ENCODE measurements at regions not wholly inside any gene's neighbourhood (a gene's known extent, or its start where the extent isn't known, plus 50 kb on each side); places are given as distances from the start of the nearest gene placed in this dataset.

DNA sequence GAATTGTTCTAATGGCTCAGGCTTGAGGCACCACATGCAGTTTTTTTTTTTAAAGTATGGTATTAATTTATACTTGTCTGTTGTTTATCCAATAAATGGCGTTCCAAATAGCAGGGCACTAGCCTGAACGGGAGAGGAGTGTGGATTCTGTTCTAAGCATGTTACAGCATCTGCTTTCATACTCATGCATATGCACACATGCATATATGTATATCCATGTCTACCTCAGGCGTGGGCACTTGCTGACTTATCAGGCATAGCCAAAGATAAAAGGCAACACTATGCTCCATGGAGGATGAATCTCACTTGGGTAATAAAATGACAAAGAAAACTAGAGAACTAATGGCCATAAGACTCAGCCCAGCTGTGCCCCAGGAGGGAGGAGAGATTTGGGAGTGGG lies 393.8 kb downstream of the GADD45G start:
- no peak overlapping the region for H3K27ac ChIP-seq (ENCODE audit: low read depth)
- no peaks in the 10 kb centered on the region for H3K9me3 Mint-ChIP-seq
- no peak overlapping the region for H3K4me3 Mint-ChIP-seq
- H2AFZ ChIP-seq = no peak overlapping the region
- no peak overlapping the region for H3K4me3 ChIP-seq
- peaks cover 13% of the 10 kb centered on the region for H3K4me1 ChIP-seq (ENCODE audit: insufficient read depth)
- TF ChIP-seq ZNF331 (CRISPR knock-in tag; IDR thresholded peaks at IDR 0.05; ENCODE audit: low read depth) = no peak
- TF ChIP-seq ZNF114 (CRISPR knock-in tag; IDR thresholded peaks at IDR 0.05) = no peak
- TF ChIP-seq, protein P1, sequence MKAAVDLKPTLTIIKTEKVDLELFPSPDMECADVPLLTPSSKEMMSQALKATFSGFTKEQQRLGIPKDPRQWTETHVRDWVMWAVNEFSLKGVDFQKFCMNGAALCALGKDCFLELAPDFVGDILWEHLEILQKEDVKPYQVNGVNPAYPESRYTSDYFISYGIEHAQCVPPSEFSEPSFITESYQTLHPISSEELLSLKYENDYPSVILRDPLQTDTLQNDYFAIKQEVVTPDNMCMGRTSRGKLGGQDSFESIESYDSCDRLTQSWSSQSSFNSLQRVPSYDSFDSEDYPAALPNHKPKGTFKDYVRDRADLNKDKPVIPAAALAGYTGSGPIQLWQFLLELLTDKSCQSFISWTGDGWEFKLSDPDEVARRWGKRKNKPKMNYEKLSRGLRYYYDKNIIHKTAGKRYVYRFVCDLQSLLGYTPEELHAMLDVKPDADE (IDR thresholded peaks at IDR 0.05) = no peak
- TF ChIP-seq EZH2 (IDR thresholded peaks at IDR 0.05; ENCODE audit: low read depth, unreplicated experiment) = no peak
- TF ChIP-seq EZH2phosphoT487 (IDR thresholded peaks at IDR 0.05; ENCODE audit: unreplicated experiment) = no peak
- TF ChIP-seq POLR2AphosphoS5 (IDR thresholded peaks at IDR 0.05; ENCODE audit: low read depth) = no peak
- TF ChIP-seq, protein P2, sequence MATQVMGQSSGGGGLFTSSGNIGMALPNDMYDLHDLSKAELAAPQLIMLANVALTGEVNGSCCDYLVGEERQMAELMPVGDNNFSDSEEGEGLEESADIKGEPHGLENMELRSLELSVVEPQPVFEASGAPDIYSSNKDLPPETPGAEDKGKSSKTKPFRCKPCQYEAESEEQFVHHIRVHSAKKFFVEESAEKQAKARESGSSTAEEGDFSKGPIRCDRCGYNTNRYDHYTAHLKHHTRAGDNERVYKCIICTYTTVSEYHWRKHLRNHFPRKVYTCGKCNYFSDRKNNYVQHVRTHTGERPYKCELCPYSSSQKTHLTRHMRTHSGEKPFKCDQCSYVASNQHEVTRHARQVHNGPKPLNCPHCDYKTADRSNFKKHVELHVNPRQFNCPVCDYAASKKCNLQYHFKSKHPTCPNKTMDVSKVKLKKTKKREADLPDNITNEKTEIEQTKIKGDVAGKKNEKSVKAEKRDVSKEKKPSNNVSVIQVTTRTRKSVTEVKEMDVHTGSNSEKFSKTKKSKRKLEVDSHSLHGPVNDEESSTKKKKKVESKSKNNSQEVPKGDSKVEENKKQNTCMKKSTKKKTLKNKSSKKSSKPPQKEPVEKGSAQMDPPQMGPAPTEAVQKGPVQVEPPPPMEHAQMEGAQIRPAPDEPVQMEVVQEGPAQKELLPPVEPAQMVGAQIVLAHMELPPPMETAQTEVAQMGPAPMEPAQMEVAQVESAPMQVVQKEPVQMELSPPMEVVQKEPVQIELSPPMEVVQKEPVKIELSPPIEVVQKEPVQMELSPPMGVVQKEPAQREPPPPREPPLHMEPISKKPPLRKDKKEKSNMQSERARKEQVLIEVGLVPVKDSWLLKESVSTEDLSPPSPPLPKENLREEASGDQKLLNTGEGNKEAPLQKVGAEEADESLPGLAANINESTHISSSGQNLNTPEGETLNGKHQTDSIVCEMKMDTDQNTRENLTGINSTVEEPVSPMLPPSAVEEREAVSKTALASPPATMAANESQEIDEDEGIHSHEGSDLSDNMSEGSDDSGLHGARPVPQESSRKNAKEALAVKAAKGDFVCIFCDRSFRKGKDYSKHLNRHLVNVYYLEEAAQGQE (IDR thresholded peaks at IDR 0.05; ENCODE audit: unreplicated experiment) = no peak
- TF ChIP-seq, protein P3, sequence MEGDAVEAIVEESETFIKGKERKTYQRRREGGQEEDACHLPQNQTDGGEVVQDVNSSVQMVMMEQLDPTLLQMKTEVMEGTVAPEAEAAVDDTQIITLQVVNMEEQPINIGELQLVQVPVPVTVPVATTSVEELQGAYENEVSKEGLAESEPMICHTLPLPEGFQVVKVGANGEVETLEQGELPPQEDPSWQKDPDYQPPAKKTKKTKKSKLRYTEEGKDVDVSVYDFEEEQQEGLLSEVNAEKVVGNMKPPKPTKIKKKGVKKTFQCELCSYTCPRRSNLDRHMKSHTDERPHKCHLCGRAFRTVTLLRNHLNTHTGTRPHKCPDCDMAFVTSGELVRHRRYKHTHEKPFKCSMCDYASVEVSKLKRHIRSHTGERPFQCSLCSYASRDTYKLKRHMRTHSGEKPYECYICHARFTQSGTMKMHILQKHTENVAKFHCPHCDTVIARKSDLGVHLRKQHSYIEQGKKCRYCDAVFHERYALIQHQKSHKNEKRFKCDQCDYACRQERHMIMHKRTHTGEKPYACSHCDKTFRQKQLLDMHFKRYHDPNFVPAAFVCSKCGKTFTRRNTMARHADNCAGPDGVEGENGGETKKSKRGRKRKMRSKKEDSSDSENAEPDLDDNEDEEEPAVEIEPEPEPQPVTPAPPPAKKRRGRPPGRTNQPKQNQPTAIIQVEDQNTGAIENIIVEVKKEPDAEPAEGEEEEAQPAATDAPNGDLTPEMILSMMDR (conservative IDR thresholded peaks at IDR 0.05; ENCODE audit: low read depth in 2 of 2) = no peak
- TF ChIP-seq CREB1 (CRISPR knock-in tag; IDR thresholded peaks at IDR 0.05; ENCODE audit: low read depth) = no peak
- TF ChIP-seq JUNB (IDR thresholded peaks at IDR 0.05; ENCODE audit: unreplicated experiment) = no peak
- TF ChIP-seq, protein P4, sequence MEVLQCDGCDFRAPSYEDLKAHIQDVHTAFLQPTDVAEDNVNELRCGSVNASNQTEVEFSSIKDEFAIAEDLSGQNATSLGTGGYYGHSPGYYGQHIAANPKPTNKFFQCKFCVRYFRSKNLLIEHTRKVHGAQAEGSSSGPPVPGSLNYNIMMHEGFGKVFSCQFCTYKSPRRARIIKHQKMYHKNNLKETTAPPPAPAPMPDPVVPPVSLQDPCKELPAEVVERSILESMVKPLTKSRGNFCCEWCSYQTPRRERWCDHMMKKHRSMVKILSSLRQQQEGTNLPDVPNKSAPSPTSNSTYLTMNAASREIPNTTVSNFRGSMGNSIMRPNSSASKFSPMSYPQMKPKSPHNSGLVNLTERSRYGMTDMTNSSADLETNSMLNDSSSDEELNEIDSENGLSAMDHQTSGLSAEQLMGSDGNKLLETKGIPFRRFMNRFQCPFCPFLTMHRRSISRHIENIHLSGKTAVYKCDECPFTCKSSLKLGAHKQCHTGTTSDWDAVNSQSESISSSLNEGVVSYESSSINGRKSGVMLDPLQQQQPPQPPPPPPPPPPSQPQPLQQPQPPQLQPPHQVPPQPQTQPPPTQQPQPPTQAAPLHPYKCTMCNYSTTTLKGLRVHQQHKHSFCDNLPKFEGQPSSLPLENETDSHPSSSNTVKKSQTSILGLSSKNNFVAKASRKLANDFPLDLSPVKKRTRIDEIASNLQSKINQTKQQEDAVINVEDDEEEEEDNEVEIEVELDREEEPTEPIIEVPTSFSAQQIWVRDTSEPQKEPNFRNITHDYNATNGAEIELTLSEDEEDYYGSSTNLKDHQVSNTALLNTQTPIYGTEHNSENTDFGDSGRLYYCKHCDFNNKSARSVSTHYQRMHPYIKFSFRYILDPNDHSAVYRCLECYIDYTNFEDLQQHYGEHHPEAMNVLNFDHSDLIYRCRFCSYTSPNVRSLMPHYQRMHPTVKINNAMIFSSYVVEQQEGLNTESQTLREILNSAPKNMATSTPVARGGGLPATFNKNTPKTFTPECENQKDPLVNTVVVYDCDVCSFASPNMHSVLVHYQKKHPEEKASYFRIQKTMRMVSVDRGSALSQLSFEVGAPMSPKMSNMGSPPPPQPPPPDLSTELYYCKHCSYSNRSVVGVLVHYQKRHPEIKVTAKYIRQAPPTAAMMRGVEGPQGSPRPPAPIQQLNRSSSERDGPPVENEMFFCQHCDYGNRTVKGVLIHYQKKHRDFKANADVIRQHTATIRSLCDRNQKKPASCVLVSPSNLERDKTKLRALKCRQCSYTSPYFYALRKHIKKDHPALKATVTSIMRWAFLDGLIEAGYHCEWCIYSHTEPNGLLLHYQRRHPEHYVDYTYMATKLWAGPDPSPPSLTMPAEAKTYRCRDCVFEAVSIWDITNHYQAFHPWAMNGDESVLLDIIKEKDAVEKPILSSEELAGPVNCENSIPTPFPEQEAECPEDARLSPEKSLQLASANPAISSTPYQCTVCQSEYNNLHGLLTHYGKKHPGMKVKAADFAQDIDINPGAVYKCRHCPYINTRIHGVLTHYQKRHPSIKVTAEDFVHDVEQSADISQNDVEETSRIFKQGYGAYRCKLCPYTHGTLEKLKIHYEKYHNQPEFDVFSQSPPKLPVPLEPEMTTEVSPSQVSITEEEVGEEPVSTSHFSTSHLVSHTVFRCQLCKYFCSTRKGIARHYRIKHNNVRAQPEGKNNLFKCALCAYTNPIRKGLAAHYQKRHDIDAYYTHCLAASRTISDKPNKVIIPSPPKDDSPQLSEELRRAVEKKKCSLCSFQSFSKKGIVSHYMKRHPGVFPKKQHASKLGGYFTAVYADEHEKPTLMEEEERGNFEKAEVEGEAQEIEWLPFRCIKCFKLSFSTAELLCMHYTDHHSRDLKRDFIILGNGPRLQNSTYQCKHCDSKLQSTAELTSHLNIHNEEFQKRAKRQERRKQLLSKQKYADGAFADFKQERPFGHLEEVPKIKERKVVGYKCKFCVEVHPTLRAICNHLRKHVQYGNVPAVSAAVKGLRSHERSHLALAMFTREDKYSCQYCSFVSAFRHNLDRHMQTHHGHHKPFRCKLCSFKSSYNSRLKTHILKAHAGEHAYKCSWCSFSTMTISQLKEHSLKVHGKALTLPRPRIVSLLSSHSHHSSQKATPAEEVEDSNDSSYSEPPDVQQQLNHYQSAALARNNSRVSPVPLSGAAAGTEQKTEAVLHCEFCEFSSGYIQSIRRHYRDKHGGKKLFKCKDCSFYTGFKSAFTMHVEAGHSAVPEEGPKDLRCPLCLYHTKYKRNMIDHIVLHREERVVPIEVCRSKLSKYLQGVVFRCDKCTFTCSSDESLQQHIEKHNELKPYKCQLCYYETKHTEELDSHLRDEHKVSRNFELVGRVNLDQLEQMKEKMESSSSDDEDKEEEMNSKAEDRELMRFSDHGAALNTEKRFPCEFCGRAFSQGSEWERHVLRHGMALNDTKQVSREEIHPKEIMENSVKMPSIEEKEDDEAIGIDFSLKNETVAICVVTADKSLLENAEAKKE (CRISPR knock-in tag; IDR thresholded peaks at IDR 0.05) = no peak
- TF ChIP-seq STAT1 (IDR thresholded peaks at IDR 0.05; ENCODE audit: unreplicated experiment) = no peak
- TF ChIP-seq NANOG (IDR thresholded peaks at IDR 0.05; ENCODE audit: borderline replicate concordance) = no peak
- DNase-seq (ENCODE audit: low spot score) (no peak), ATAC-seq (no peak)
- H3K27me3 ChIP-seq (ENCODE audit: insufficient read depth) = no peaks in the 10 kb centered on the region
- no peaks in the 10 kb centered on the region for H3K9me2 ChIP-seq (ENCODE audit: insufficient read depth)
- H3F3A ChIP-seq (replicated peaks; ENCODE audit: low read depth) = no peaks in the 10 kb centered on the region
- no peak overlapping the region for H3K4me2 ChIP-seq
- no peaks in the 10 kb centered on the region for H4K20me1 ChIP-seq (replicated peaks; ENCODE audit: insufficient read depth)
- H3K36me3 ChIP-seq (ENCODE audit: insufficient read depth) = no peaks in the 10 kb centered on the region
- peaks cover 9% of the 10 kb centered on the region for H3K27me3 Mint-ChIP-seq (ENCODE audit: insufficient read depth, low read depth, poor library complexity)
- H3K79me2 ChIP-seq (replicated peaks; ENCODE audit: insufficient read depth) = no peaks in the 10 kb centered on the region
- no peak overlapping the region for H3K27ac Mint-ChIP-seq
- H3K36me3 Mint-ChIP-seq (ENCODE audit: low read depth) = no peaks in the 10 kb centered on the region
- peaks cover 30% of the 10 kb centered on the region for H3K4me1 Mint-ChIP-seq

Data from GM23338 (cell line).